ENCODE measurements at regions not wholly inside any gene's neighbourhood (a gene's known extent, or its start where the extent isn't known, plus 50 kb on each side); places are given as distances from the start of the nearest gene placed in this dataset.

DNA sequence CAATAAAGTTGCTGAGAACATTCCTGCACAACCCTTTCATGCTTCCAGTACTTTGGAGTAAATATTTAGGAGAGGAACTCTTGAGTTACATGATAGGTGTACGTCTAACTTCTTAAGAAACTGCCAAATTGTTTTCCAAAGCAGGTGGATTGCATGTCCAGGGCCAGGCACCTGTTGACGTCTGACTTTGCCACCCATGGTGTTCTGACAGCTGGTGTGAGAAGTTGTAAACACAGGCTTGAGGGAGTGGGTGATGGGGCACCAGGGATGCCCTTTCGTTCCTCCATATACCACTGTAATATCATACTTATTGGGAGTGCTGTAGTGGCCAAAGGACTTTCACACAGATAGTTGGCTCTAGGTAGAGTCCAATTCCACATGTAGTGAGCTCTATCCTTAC is 352.1 kb downstream of the GADD45G start (continued):
- TF ChIP-seq, protein P1, sequence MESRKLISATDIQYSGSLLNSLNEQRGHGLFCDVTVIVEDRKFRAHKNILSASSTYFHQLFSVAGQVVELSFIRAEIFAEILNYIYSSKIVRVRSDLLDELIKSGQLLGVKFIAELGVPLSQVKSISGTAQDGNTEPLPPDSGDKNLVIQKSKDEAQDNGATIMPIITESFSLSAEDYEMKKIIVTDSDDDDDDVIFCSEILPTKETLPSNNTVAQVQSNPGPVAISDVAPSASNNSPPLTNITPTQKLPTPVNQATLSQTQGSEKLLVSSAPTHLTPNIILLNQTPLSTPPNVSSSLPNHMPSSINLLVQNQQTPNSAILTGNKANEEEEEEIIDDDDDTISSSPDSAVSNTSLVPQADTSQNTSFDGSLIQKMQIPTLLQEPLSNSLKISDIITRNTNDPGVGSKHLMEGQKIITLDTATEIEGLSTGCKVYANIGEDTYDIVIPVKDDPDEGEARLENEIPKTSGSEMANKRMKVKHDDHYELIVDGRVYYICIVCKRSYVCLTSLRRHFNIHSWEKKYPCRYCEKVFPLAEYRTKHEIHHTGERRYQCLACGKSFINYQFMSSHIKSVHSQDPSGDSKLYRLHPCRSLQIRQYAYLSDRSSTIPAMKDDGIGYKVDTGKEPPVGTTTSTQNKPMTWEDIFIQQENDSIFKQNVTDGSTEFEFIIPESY (IDR thresholded peaks at IDR 0.05; ENCODE audit: extremely low read depth, insufficient replicate concordance, low read length): no peak
- TF ChIP-seq CBX3 (IDR thresholded peaks at IDR 0.05; ENCODE audit: low read depth): no peak

DNA sequence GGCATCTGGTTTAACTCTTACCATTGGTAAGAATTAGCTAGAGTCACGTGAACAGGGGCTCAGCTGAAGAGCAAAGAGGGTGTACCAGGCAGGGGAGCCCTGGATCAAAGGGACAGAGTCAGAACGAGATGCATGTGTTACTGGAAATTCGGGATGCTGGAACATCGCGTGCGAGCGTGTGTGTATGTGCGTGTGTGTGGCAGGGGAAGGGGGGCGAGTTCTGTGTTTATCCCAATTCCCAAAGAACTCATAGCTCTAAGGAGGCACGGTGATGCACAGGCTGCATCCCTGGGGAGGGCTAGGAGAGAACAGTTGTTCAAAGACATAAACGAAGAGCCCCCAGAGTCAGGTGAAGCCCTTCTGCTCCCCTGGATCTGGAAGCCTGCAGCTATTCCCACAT is 353.3 kb downstream of the GADD45G start:
- intact Hi-C loops (cut with micrococcal nuclease): no loop called here
- Histone ChIP-seq H3K4me2 (ENCODE audit: low read length) (no peak overlapping the region), H3K36me3 (ENCODE audit: control insufficient read depth in 1 of 2, insufficient read depth in 2 of 2, low read length in 2 of 2) (no peaks in the 10 kb centered on the region), H3K79me2 (ENCODE audit: insufficient read depth, low read length) (no peaks in the 10 kb centered on the region), H2AFZ (ENCODE audit: low read depth, low read length, poor library complexity, severe bottlenecking) (no peak overlapping the region), H3K4me3 (replicated peaks in 1 of 2; ENCODE audit: low read depth in 1 of 2, low read length in 2 of 2) (no peak overlapping the region), H3K27me3 (ENCODE audit: insufficient read depth, low read length) (0 out of 2 replicates have a peak, but pooled peaks cover 3% of the 10 kb centered on the region), H3K9ac (ENCODE audit: low read length) (no peak overlapping the region), H3K4me1 (ENCODE audit: control insufficient read depth in 1 of 2, insufficient read depth in 2 of 2, low read length in 2 of 2) (no peaks in the 10 kb centered on the region), H3K9me2 (ENCODE audit: insufficient read depth) (no peaks in the 10 kb centered on the region), H4K20me1 (ENCODE audit: insufficient read depth) (no peaks in the 10 kb centered on the region), H3K9me3 (ENCODE audit: control insufficient read depth in 1 of 2, insufficient read depth in 1 of 2, low read depth in 1 of 2, low read length in 2 of 2) (no peaks in the 10 kb centered on the region), H3K27ac (ENCODE audit: low read depth, low read length) (no peak overlapping the region)
- ChIA-PET POLR2A (no interaction called here), RAD21 (ENCODE audit: low non-redundant PET in 1 of 2, low total read pairs in 2 of 2, uncharacterized antibody in 2 of 2, unreplicated experiment in 2 of 2) (no interaction called here), CTCF (no interaction called here)
- BruUV-seq (replicated peaks): no TSS peak
- no peak for ATAC-seq
- no peak for DNase-seq (ENCODE audit: low read depth, low spot score)
- TF ChIP-seq, protein P2, sequence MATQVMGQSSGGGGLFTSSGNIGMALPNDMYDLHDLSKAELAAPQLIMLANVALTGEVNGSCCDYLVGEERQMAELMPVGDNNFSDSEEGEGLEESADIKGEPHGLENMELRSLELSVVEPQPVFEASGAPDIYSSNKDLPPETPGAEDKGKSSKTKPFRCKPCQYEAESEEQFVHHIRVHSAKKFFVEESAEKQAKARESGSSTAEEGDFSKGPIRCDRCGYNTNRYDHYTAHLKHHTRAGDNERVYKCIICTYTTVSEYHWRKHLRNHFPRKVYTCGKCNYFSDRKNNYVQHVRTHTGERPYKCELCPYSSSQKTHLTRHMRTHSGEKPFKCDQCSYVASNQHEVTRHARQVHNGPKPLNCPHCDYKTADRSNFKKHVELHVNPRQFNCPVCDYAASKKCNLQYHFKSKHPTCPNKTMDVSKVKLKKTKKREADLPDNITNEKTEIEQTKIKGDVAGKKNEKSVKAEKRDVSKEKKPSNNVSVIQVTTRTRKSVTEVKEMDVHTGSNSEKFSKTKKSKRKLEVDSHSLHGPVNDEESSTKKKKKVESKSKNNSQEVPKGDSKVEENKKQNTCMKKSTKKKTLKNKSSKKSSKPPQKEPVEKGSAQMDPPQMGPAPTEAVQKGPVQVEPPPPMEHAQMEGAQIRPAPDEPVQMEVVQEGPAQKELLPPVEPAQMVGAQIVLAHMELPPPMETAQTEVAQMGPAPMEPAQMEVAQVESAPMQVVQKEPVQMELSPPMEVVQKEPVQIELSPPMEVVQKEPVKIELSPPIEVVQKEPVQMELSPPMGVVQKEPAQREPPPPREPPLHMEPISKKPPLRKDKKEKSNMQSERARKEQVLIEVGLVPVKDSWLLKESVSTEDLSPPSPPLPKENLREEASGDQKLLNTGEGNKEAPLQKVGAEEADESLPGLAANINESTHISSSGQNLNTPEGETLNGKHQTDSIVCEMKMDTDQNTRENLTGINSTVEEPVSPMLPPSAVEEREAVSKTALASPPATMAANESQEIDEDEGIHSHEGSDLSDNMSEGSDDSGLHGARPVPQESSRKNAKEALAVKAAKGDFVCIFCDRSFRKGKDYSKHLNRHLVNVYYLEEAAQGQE (IDR thresholded peaks at IDR 0.05; ENCODE audit: low read depth): no peak
- TF ChIP-seq, protein P1 (IDR thresholded peaks at IDR 0.05; ENCODE audit: extremely low read depth, insufficient replicate concordance, low read length): no peak
- TF ChIP-seq POLR2A (IDR thresholded peaks at IDR 0.05; ENCODE audit: borderline replicate concordance, extremely low read depth, insufficient read depth, insufficient read length) (no peak), FOSL1 (IDR thresholded peaks at IDR 0.05; ENCODE audit: low read depth) (no peak), TCF7L2 (IDR thresholded peaks at IDR 0.05; ENCODE audit: borderline replicate concordance, extremely low read depth, insufficient read depth, insufficient read length) (no peak), JUND (IDR thresholded peaks at IDR 0.05) (no peak), EZH2 (IDR thresholded peaks at IDR 0.05) (no peak), SP1 (IDR thresholded peaks at IDR 0.05; ENCODE audit: low read depth) (no peak), SRF (IDR thresholded peaks at IDR 0.05; ENCODE audit: low read depth) (no peak), EGR1 (IDR thresholded peaks at IDR 0.05; ENCODE audit: low read depth) (no peak), CBX3 (IDR thresholded peaks at IDR 0.05; ENCODE audit: low read depth) (no peak), RAD21 (IDR thresholded peaks at IDR 0.05; ENCODE audit: low read depth) (no peak), EZH2phosphoT487 (IDR thresholded peaks at IDR 0.05; ENCODE audit: borderline replicate concordance) (no peak), POLR2AphosphoS5 (IDR thresholded peaks at IDR 0.05; ENCODE audit: low read depth, low read length) (no peak)
- TF ChIP-seq, protein P3, sequence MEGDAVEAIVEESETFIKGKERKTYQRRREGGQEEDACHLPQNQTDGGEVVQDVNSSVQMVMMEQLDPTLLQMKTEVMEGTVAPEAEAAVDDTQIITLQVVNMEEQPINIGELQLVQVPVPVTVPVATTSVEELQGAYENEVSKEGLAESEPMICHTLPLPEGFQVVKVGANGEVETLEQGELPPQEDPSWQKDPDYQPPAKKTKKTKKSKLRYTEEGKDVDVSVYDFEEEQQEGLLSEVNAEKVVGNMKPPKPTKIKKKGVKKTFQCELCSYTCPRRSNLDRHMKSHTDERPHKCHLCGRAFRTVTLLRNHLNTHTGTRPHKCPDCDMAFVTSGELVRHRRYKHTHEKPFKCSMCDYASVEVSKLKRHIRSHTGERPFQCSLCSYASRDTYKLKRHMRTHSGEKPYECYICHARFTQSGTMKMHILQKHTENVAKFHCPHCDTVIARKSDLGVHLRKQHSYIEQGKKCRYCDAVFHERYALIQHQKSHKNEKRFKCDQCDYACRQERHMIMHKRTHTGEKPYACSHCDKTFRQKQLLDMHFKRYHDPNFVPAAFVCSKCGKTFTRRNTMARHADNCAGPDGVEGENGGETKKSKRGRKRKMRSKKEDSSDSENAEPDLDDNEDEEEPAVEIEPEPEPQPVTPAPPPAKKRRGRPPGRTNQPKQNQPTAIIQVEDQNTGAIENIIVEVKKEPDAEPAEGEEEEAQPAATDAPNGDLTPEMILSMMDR (IDR thresholded peaks at IDR 0.05 in 2 of 3, conservative IDR thresholded peaks at IDR 0.05 in 1 of 3; ENCODE audit: borderline replicate concordance in 1 of 3, insufficient read depth in 1 of 3, low read depth in 2 of 3, low read length in 2 of 3): no peak
- TF ChIP-seq, protein P4, sequence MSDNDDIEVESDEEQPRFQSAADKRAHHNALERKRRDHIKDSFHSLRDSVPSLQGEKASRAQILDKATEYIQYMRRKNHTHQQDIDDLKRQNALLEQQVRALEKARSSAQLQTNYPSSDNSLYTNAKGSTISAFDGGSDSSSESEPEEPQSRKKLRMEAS (IDR thresholded peaks at IDR 0.05): no peak
